ENCODE measurements at regions not wholly inside any gene's neighbourhood (a gene's known extent, or its start where the extent isn't known, plus 50 kb on each side); places are given as distances from the start of the nearest gene placed in this dataset.

- Histone ChIP-seq H3K4ac (replicated peaks; ENCODE audit: insufficient read length, low read depth, low read length) (no peak overlapping the region), H2BK12ac (ENCODE audit: low read depth, low read length) (no peak overlapping the region), H4K5ac (ENCODE audit: insufficient read length, low read depth, low read length) (no peak overlapping the region), H3K79me1 (ENCODE audit: low read depth, low read length) (no peaks in the 10 kb centered on the region), H2AK5ac (ENCODE audit: low read depth, low read length) (no peak overlapping the region), H4K20me1 (replicated peaks in 1 of 2; ENCODE audit: control insufficient read depth in 1 of 2, insufficient read depth in 2 of 2, low read length in 2 of 2) (no peaks in the 10 kb centered on the region), H3K79me2 (ENCODE audit: control insufficient read depth in 1 of 2, insufficient read depth in 2 of 2, low read length in 2 of 2) (no peaks in the 10 kb centered on the region), H4K91ac (replicated peaks; ENCODE audit: insufficient read length, low read length) (no peak overlapping the region), H3K36me3 (ENCODE audit: control insufficient read depth in 2 of 4, insufficient read depth in 4 of 4, low read length in 3 of 4) (no peaks in the 10 kb centered on the region), H3K9me3 (ENCODE audit: insufficient read depth in 2 of 2, low read depth in 1 of 2, low read length in 1 of 2) (no peaks in the 10 kb centered on the region), H3K23ac (ENCODE audit: insufficient read length) (no peak overlapping the region), H3K27ac (ENCODE audit: low read depth, low read length) (no peak overlapping the region), H3K4me3 (ENCODE audit: extremely low read depth in 1 of 4, insufficient read depth in 2 of 4, low read depth in 3 of 4, low read length in 4 of 4) (no peak overlapping the region), H3K56ac (replicated peaks; ENCODE audit: insufficient read length, low read depth, low read length) (no peak overlapping the region), H4K8ac (ENCODE audit: extremely low read depth, insufficient read depth, low read length) (no peak overlapping the region), H3K4me1 (replicated peaks in 1 of 4; ENCODE audit: control insufficient read depth in 3 of 4, insufficient read depth in 4 of 4, low read length in 3 of 4) (peaks cover 0 to 6% (median 2%) of the 10 kb centered on the region in 4 experiments; a peak in 3 of 7 replicates), H2BK120ac (replicated peaks; ENCODE audit: low read depth, low read length) (no peak overlapping the region), H3K18ac (ENCODE audit: extremely low read depth, low read length) (no peak overlapping the region), H3K23me2 (ENCODE audit: low read depth, low read length) (no peaks in the 10 kb centered on the region), H2AFZ (ENCODE audit: low read length) (no peak overlapping the region), H3K14ac (ENCODE audit: insufficient read length) (no peak overlapping the region), H3K27me3 (replicated peaks in 1 of 4; ENCODE audit: control insufficient read depth in 3 of 4, extremely low read depth in 1 of 4, insufficient read depth in 3 of 4, low read length in 3 of 4) (no peaks in the 10 kb centered on the region), H2BK5ac (ENCODE audit: low read depth, low read length) (no peak overlapping the region), H3K4me2 (ENCODE audit: insufficient read depth in 1 of 2, low read depth in 2 of 2, low read length in 2 of 2) (no peak overlapping the region), H2BK15ac (ENCODE audit: low read length) (no peak overlapping the region), H2BK20ac (ENCODE audit: low read length) (no peak overlapping the region), H3K9ac (replicated peaks in 1 of 4; ENCODE audit: extremely low read depth in 1 of 4, low read depth in 3 of 4, low read length in 3 of 4) (no peak overlapping the region)
- DNase-seq (ENCODE audit: low read depth in 1 of 2, low spot score in 2 of 2) (no peak), FAIRE-seq (no peak)
- ChIA-PET POLR2A (ENCODE audit: partially characterized antibody) (no interaction called here), CTCF (ENCODE audit: partially characterized antibody) (interaction anchor here (0.6 to 1.4 kb wide), 2 partner anchors 10 to 184 kb away, joined by 4 to 6 read pairs; no protein-coding TSS in a partner anchor)
- WGBS, 2 experiments (ENCODE audit: extremely low coverage in 1 of 2, insufficient coverage in 1 of 2, insufficient read length in 1 of 2, insufficient replicate concordance in 2 of 2, low coverage in 1 of 2, low lambda C conversion rate in 2 of 2, missing lambda C conversion rate in 1 of 2), result 100% methylated on average over 1 of the region's 1 CpG; no CpG with 5 or more reads in 1 of the 2 experiments
- TF ChIP-seq KDM4A (IDR thresholded peaks at IDR 0.05; ENCODE audit: low read depth, low read length, severe bottlenecking), result no peak
Observed at GRCh38 chr15:48003441-48003840, 117.3 kb upstream of the SLC24A5 start.
